ENCODE measurements at regions not wholly inside any gene's neighbourhood (a gene's known extent, or its start where the extent isn't known, plus 50 kb on each side); places are given as distances from the start of the nearest gene placed in this dataset.

DNA sequence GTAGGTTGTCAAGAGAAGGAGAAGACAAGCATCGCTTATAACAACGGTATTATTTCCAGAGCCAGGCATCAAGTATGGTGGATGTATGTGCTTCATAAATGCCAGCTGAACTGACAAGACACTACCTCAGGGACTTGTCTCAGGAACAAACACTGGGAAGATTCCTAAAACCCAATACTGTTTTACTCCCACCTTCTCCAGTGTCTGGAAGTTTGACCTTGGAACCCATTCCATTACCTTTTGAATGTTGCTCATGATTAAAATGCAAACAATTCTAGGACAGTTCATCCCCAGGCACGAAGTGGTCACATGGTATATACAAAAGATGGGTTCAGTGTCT lies 300.1 kb downstream of the ADGB start:
- no peak overlapping the region for H3K4me3 ChIP-seq
- no peaks in the 10 kb centered on the region for H3K4me1 ChIP-seq (ENCODE audit: insufficient read depth)
- H3K27me3 ChIP-seq, result no peaks in the 10 kb centered on the region
- TF ChIP-seq EZH2 (IDR thresholded peaks at IDR 0.05; ENCODE audit: borderline replicate concordance) (no peak), EZH2phosphoT487 (IDR thresholded peaks at IDR 0.05; ENCODE audit: low read depth, severe bottlenecking, unreplicated experiment) (no peak), CTCF (IDR thresholded peaks at IDR 0.05; ENCODE audit: poor library complexity) (no peak)
- no peaks in the 10 kb centered on the region for H4K20me1 ChIP-seq (ENCODE audit: insufficient read depth, poor library complexity, severe bottlenecking)
- no peak overlapping the region for H2AFZ ChIP-seq
- no peaks in the 10 kb centered on the region for H3K79me2 ChIP-seq
- no peaks in the 10 kb centered on the region for H3K36me3 ChIP-seq (replicated peaks; ENCODE audit: insufficient read depth, low read depth)
- H3K9me2 ChIP-seq (replicated peaks; ENCODE audit: insufficient read depth), result no peaks in the 10 kb centered on the region
- DNase-seq (ENCODE audit: low spot score), result no peak
- H3K9me3 ChIP-seq (ENCODE audit: low read depth), result no peaks in the 10 kb centered on the region
- WGBS (ENCODE audit: low lambda C conversion rate, missing lambda C conversion rate), result 90% methylated on average over 3 of the region's 3 CpGs
- H3K27ac ChIP-seq, result no peak overlapping the region
- no peak overlapping the region for H3K4me2 ChIP-seq

- Histone ChIP-seq H2AFZ (no peak overlapping the region), H3K9me2 (replicated peaks; ENCODE audit: insufficient read depth) (no peaks in the 10 kb centered on the region), H4K20me1 (ENCODE audit: insufficient read depth, poor library complexity, severe bottlenecking) (no peaks in the 10 kb centered on the region), H3K4me1 (ENCODE audit: insufficient read depth) (peaks cover 8% of the 10 kb centered on the region), H3K27ac (no peak overlapping the region), H3K4me2 (no peak overlapping the region), H3K27me3 (no peaks in the 10 kb centered on the region), H3K4me3 (no peak overlapping the region), H3K79me2 (no peaks in the 10 kb centered on the region), H3K9me3 (ENCODE audit: low read depth) (no peaks in the 10 kb centered on the region), H3K36me3 (replicated peaks; ENCODE audit: insufficient read depth, low read depth) (no peaks in the 10 kb centered on the region)
- DNase-seq (ENCODE audit: low spot score), result no peak
- 91% methylated on average over 6 of the region's 6 CpGs for WGBS (ENCODE audit: low lambda C conversion rate, missing lambda C conversion rate)
- TF ChIP-seq EZH2phosphoT487 (IDR thresholded peaks at IDR 0.05; ENCODE audit: low read depth, severe bottlenecking, unreplicated experiment) (no peak), CTCF (IDR thresholded peaks at IDR 0.05; ENCODE audit: poor library complexity) (peak; percentile 24)
These were observed 302.0 kb upstream of the STXBP5 start for GRCh38 chr6:146901940-146902816.

DNA sequence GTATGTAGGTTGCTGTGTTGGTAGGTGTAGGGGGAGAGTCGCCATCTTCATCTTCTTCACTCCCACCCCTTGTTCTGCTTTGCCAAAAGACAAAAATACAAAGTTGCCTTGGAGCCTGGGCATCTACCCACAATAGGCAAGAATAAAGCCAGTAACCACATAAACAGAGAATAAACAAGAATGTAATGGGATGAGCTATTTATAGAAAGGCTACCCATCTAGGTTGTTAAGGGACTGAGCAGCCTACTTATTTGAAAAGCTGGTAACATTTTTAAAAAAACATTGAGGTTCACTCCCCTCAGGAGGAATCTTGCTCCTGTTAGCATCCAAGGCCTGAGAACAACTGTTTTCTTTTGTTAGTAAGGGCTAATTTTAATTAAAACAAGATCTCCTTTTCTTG lies 301.4 kb upstream of the STXBP5 start:
- Histone ChIP-seq H3K9me2 (replicated peaks; ENCODE audit: insufficient read depth) (no peaks in the 10 kb centered on the region), H3K79me2 (no peaks in the 10 kb centered on the region), H3K4me1 (ENCODE audit: insufficient read depth) (peaks cover 8% of the 10 kb centered on the region), H3K27me3 (no peaks in the 10 kb centered on the region), H4K20me1 (ENCODE audit: insufficient read depth, poor library complexity, severe bottlenecking) (no peaks in the 10 kb centered on the region), H3K36me3 (replicated peaks; ENCODE audit: insufficient read depth, low read depth) (no peaks in the 10 kb centered on the region), H3K9me3 (ENCODE audit: low read depth) (no peaks in the 10 kb centered on the region), H2AFZ (no peak overlapping the region), H3K4me2 (no peak overlapping the region), H3K4me3 (no peak overlapping the region), H3K27ac (no peak overlapping the region)
- DNase-seq (ENCODE audit: low spot score), result no peak
- 92% methylated on average over 1 of the region's 1 CpG for WGBS (ENCODE audit: low lambda C conversion rate, missing lambda C conversion rate)
- TF ChIP-seq EZH2phosphoT487 (IDR thresholded peaks at IDR 0.05; ENCODE audit: low read depth, severe bottlenecking, unreplicated experiment) (no peak), CTCF (IDR thresholded peaks at IDR 0.05; ENCODE audit: poor library complexity) (no peak), EZH2 (IDR thresholded peaks at IDR 0.05; ENCODE audit: borderline replicate concordance) (no peak)

Measured in hepatocyte (in vitro differentiated cells).